Endothelial cell of umbilical vein (primary cell): ENCODE measurements at regions not wholly inside any gene's neighbourhood (a gene's known extent, or its start where the extent isn't known, plus 50 kb on each side); places are given as distances from the start of the nearest gene placed in this dataset.

ENCODE experiments used
- BruUV-seq: library from RNA; stranded (reverse); fragments of 400-500 nt; replicated peaks from 2 replicates; lab custom pipeline; 2021; lab: Mats Ljungman, UMichigan
- CTCF ChIA-PET: fragments of 300-600, 350-600 bp; sonication (Branson Sonifier 250); formaldehyde crosslinking; loops from one replicate; lab custom pipeline; 2021; ENCODE audit warnings: antibody characterized with exemption, inconsistent platforms; lab: Charles Lee
- POLR2A ChIA-PET: fragments of 300-600, 350-600 bp; sonication (Branson Sonifier 250); formaldehyde crosslinking; loops from one replicate; lab custom pipeline; 2021; ENCODE audit warnings: antibody characterized with exemption, inconsistent platforms; lab: Charles Lee
- DNase-seq: peaks from one replicate; pipeline ENCODE4 v3.0.0-alpha.2; 2011; ENCODE audit warnings: low read depth, low spot score
- FAIRE-seq: peaks from 2 replicates; lab custom pipeline; 2011; peaks lifted over from hg19 to GRCh38; lab: Jason Lieb, UNC
- H2AFZ ChIP-seq: 2 replicates; pipeline ENCODE4 v1.6.0; 2012; ENCODE audit warnings: low read depth, low read length, control low read depth, inconsistent platforms
- H3K27ac ChIP-seq: 2 replicates; pipeline ENCODE4 v1.5.1; 2011; ENCODE audit warnings: low read depth, mild to moderate bottlenecking, control low read depth, low read length, moderate library complexity; ENCODE audit not compliant: insufficient read depth
- H3K27me3 ChIP-seq, 2 experiments: 2 replicates each; pipeline versions ENCODE4 v1.6.0 to v1.6.1; 2011; ENCODE audit warnings: low read length in 2 of 2, mixed read lengths in 1 of 2; ENCODE audit not compliant: control insufficient read depth in 2 of 2, insufficient read depth in 2 of 2
- H3K36me3 ChIP-seq, 2 experiments: 2 replicates in 1 of 2; 3 replicates in 1 of 2; pipeline ENCODE4 v1.5.1; 2011; ENCODE audit warnings: low read length in 2 of 2, mild to moderate bottlenecking in 1 of 2, moderate library complexity in 1 of 2; ENCODE audit not compliant: control insufficient read depth in 2 of 2, insufficient read depth in 2 of 2; ENCODE audit errors: extremely low read depth in 1 of 2
- H3K4me1 ChIP-seq: 3 replicates; pipeline ENCODE4 v1.5.1; 2011; ENCODE audit warnings: mild to moderate bottlenecking, low read length; ENCODE audit not compliant: control insufficient read depth, insufficient read depth; ENCODE audit errors: extremely low read depth
- H3K4me2 ChIP-seq: 2 replicates; pipeline ENCODE4 v1.6.1; 2011; ENCODE audit warnings: low read length, control low read depth, mixed read lengths; ENCODE audit not compliant: insufficient read depth
- H3K4me3 ChIP-seq, 3 experiments: fragments of 200-600 bp in 1 of 3; sonication (generic), shearing (Covaris generic) in 1 of 3; replicated peaks in 1 of 3; 2 replicates each; pipeline ENCODE4 v1.5.1; 2011 to 2016; ENCODE audit warnings: control low read depth in 3 of 3, low read length in 3 of 3, mild to moderate bottlenecking in 2 of 3, inconsistent platforms in 1 of 3, low read depth in 1 of 3, moderate library complexity in 1 of 3; ENCODE audit not compliant: insufficient read depth in 1 of 3
- H3K79me2 ChIP-seq: 2 replicates; pipeline ENCODE4 v1.6.0; 2012; ENCODE audit warnings: low read length, inconsistent platforms; ENCODE audit not compliant: control insufficient read depth, insufficient read depth
- H3K9ac ChIP-seq: replicated peaks from 2 replicates; pipeline ENCODE3; 2011; ENCODE audit warnings: low read length, control low read depth; ENCODE audit not compliant: insufficient read depth; ENCODE audit errors: extremely low read depth
- H3K9me1 ChIP-seq: replicated peaks from 3 replicates; pipeline ENCODE4 v1.6.0; 2011; ENCODE audit warnings: mild to moderate bottlenecking, low read length; ENCODE audit not compliant: control insufficient read depth, insufficient read depth; ENCODE audit errors: extremely low read depth
- H3K9me3 ChIP-seq: replicated peaks from 2 replicates; pipeline ENCODE4 v1.5.1; 2012; ENCODE audit warnings: low read length, inconsistent platforms; ENCODE audit not compliant: control insufficient read depth, insufficient read depth
- H4K20me1 ChIP-seq: replicated peaks from 2 replicates; pipeline ENCODE3; 2011; ENCODE audit warnings: mild to moderate bottlenecking, low read length; ENCODE audit not compliant: control insufficient read depth, insufficient read depth; ENCODE audit errors: extremely low read depth
- CTCF ChIP-seq, 2 donors: IDR thresholded peaks; 1 replicate in 1 of 2; 2 replicates in 1 of 2; pipeline ENCODE4 v1.5.1; 2011; ENCODE audit warnings: low read length in 2 of 2, mild to moderate bottlenecking in 2 of 2, moderate library complexity in 2 of 2, control low read depth in 1 of 2, inconsistent platforms in 1 of 2, low read depth in 1 of 2; ENCODE audit not compliant: insufficient read depth in 1 of 2; ENCODE audit errors: extremely low read depth in 1 of 2
- EZH2 ChIP-seq: IDR thresholded peaks from 2 replicates; pipeline ENCODE4 v1.6.1; 2012; ENCODE audit warnings: borderline replicate concordance, low read depth, mild to moderate bottlenecking, moderate library complexity, low read length, inconsistent platforms; ENCODE audit not compliant: severe bottlenecking
- FOS ChIP-seq: IDR thresholded peaks from 2 replicates; pipeline ENCODE4 v1.6.1; 2011; ENCODE audit warnings: mild to moderate bottlenecking, low read length, moderate library complexity, borderline replicate concordance; ENCODE audit not compliant: insufficient read depth
- GATA2 ChIP-seq: IDR thresholded peaks from 2 replicates; pipeline ENCODE4 v1.7.0; 2011; ENCODE audit warnings: low read depth, mild to moderate bottlenecking, moderate library complexity, mixed read lengths, low read length; ENCODE audit not compliant: insufficient read length, insufficient read depth
- JUN ChIP-seq: IDR thresholded peaks from 2 replicates; pipeline ENCODE4 v1.6.1; 2011; ENCODE audit warnings: borderline replicate concordance, low read depth; ENCODE audit not compliant: insufficient read length, insufficient read depth
- MYC ChIP-seq: IDR thresholded peaks from one replicate; pipeline ENCODE4 v1.6.1; 2011; ENCODE audit warnings: mild to moderate bottlenecking, low read depth, low read length
- POLR2A ChIP-seq: IDR thresholded peaks from 2 replicates; pipeline ENCODE4 v1.6.1; 2012; ENCODE audit warnings: low read depth, mild to moderate bottlenecking, control low read depth, low read length
- POLR2AphosphoS5 ChIP-seq: IDR thresholded peaks from 2 replicates; pipeline ENCODE4 v1.6.1; 2012; ENCODE audit warnings: low read depth, mild to moderate bottlenecking, control low read depth, low read length, moderate library complexity; ENCODE audit not compliant: insufficient read depth
- dilution Hi-C: fragments of 300-500 bp; cut with MboI; formaldehyde crosslinking; loops from one replicate; pipeline ENCODE4 v1.15.0; 2019; ENCODE audit warnings: low sequenced_read_pairs; ENCODE audit not compliant: extremely low pct_ligation_motif_present
- intact Hi-C: fragments of 100-400 bp; cut with micrococcal nuclease; formaldehyde crosslinking; loops from one replicate; pipeline ENCODE4 v1.10.0; 2022
- TF ChIP-seq, protein P1 (sequence below): IDR thresholded peaks from 2 replicates; pipeline ENCODE4 v1.6.1; 2011; ENCODE audit not compliant: insufficient read depth, insufficient read length

GRCh38 chr2:5393474-5393873 is 298.7 kb upstream of the SOX11 start:
- intact Hi-C loops (no loop called here), dilution Hi-C loops (no loop called here)
- H3K79me2 ChIP-seq, result no peaks in the 10 kb centered on the region
- no peak overlapping the region for H3K9ac ChIP-seq
- H3K27ac ChIP-seq, result no peak overlapping the region
- FAIRE-seq (no peak), DNase-seq (no peak)
- H3K9me3 ChIP-seq, result peaks cover 12% of the 10 kb centered on the region
- H3K36me3 ChIP-seq, result no peaks in the 10 kb centered on the region
- no peaks in the 10 kb centered on the region for H3K9me1 ChIP-seq
- H4K20me1 ChIP-seq, result no peaks in the 10 kb centered on the region
- no peak overlapping the region for H3K4me3 ChIP-seq
- no TSS peak for BruUV-seq
- H3K4me2 ChIP-seq, result no peak overlapping the region
- POLR2A ChIA-PET, result no interaction called here
- no peaks in the 10 kb centered on the region for H3K27me3 ChIP-seq
- CTCF ChIA-PET, result no interaction called here
- TF ChIP-seq CTCF (IDR thresholded peaks at IDR 0.05; ENCODE audit: extremely low read depth in 1 of 2, insufficient read depth in 1 of 2, low read depth in 1 of 2, low read length in 2 of 2), result no peak
- TF ChIP-seq JUN, result no peak
- TF ChIP-seq POLR2A, result no peak
- TF ChIP-seq FOS, result no peak
- TF ChIP-seq, protein P1, sequence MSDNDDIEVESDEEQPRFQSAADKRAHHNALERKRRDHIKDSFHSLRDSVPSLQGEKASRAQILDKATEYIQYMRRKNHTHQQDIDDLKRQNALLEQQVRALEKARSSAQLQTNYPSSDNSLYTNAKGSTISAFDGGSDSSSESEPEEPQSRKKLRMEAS, result no peak
- TF ChIP-seq MYC, result no peak
- no peak for TF ChIP-seq GATA2
- TF ChIP-seq EZH2, result no peak
- no peak for TF ChIP-seq POLR2AphosphoS5
- no peak overlapping the region for H2AFZ ChIP-seq
- H3K4me1 ChIP-seq, result no peaks in the 10 kb centered on the region
